ENCODE measurements at regions not wholly inside any gene's neighbourhood (a gene's known extent, or its start where the extent isn't known, plus 50 kb on each side); places are given as distances from the start of the nearest gene placed in this dataset.

GRCh38 chr3:6739288-6739687 lies 121.6 kb upstream of the GRM7 start:
- TF ChIP-seq BACH2 (CRISPR knock-in tag; IDR thresholded peaks at IDR 0.05; ENCODE audit: borderline replicate concordance) (no peak), ZC3H10 (CRISPR knock-in tag; IDR thresholded peaks at IDR 0.05) (no peak), CREB5 (CRISPR knock-in tag; IDR thresholded peaks at IDR 0.05; ENCODE audit: low read depth) (no peak), OSR1 (CRISPR knock-in tag; IDR thresholded peaks at IDR 0.05) (no peak), PATZ1 (CRISPR knock-in tag; IDR thresholded peaks at IDR 0.05; ENCODE audit: borderline replicate concordance) (no peak)
- ATAC-seq = no peak

GRCh38 chr3:6743067-6743720 lies 117.7 kb upstream of the GRM7 start:
- ATAC-seq = no peak
- TF ChIP-seq ZNF70 (CRISPR knock-in tag; IDR thresholded peaks at IDR 0.05) (no peak), ARNTL (CRISPR knock-in tag; IDR thresholded peaks at IDR 0.05; ENCODE audit: borderline replicate concordance, low read depth) (no peak), POU6F1 (CRISPR knock-in tag; IDR thresholded peaks at IDR 0.05; ENCODE audit: borderline replicate concordance, low read depth) (no peak), SNAI2 (CRISPR knock-in tag; IDR thresholded peaks at IDR 0.05) (no peak), RARB (CRISPR knock-in tag; IDR thresholded peaks at IDR 0.05) (no peak), CSDC2 (CRISPR knock-in tag; IDR thresholded peaks at IDR 0.05) (no peak), ISL1 (CRISPR knock-in tag; IDR thresholded peaks at IDR 0.05) (no peak), BACH2 (CRISPR knock-in tag; IDR thresholded peaks at IDR 0.05; ENCODE audit: borderline replicate concordance) (no peak), ZNF8 (CRISPR knock-in tag; IDR thresholded peaks at IDR 0.05) (no peak), TCF4 (CRISPR knock-in tag; IDR thresholded peaks at IDR 0.05; ENCODE audit: borderline replicate concordance) (no peak), CREB5 (CRISPR knock-in tag; IDR thresholded peaks at IDR 0.05; ENCODE audit: low read depth) (no peak), ZFP3 (CRISPR knock-in tag; IDR thresholded peaks at IDR 0.05) (no peak), ZC3H10 (CRISPR knock-in tag; IDR thresholded peaks at IDR 0.05) (no peak), CSRNP3 (CRISPR knock-in tag; IDR thresholded peaks at IDR 0.05) (no peak), OSR1 (CRISPR knock-in tag; IDR thresholded peaks at IDR 0.05) (no peak), ESRRG (CRISPR knock-in tag; IDR thresholded peaks at IDR 0.05) (no peak), ZFP30 (CRISPR knock-in tag; IDR thresholded peaks at IDR 0.05) (no peak)

- TF ChIP-seq ARNTL (CRISPR knock-in tag; IDR thresholded peaks at IDR 0.05; ENCODE audit: borderline replicate concordance, low read depth) (no peak), TSHZ2 (CRISPR knock-in tag; IDR thresholded peaks at IDR 0.05) (no peak), CSRNP3 (CRISPR knock-in tag; IDR thresholded peaks at IDR 0.05) (no peak)
- no peak for ATAC-seq
Measured at GRCh38 chr3:6746443-6746842, 114.5 kb upstream of the GRM7 start.
